MM.1S (cell line): ENCODE measurements at regions not wholly inside any gene's neighbourhood (a gene's known extent, or its start where the extent isn't known, plus 50 kb on each side); places are given as distances from the start of the nearest gene placed in this dataset.

Experiments
- DNase-seq: peaks from one replicate; pipeline ENCODE4 v3.0.0-alpha.2; 2015
- H2AFZ ChIP-seq: fragments of 300-600 bp; sonication (generic); 2 replicates; pipeline ENCODE4 v1.6.0; 2016; ENCODE audit warnings: antibody characterized with exemption, low read length
- H3F3A ChIP-seq: fragments of 300-600 bp; sonication (generic); 2 replicates; pipeline ENCODE4 v1.6.1; 2016; ENCODE audit warnings: mild to moderate bottlenecking, antibody characterized with exemption, low read length, moderate library complexity, mixed read lengths; ENCODE audit not compliant: insufficient read depth
- H3K27ac ChIP-seq: fragments of 300-600 bp; sonication (generic); 2 replicates; pipeline ENCODE4 v1.5.1; 2016; ENCODE audit warnings: mild to moderate bottlenecking, low read length
- H3K27me3 ChIP-seq: fragments of 300-600 bp; sonication (generic); replicated peaks from 2 replicates; pipeline ENCODE4 v1.6.0; 2016; ENCODE audit warnings: low read length; ENCODE audit not compliant: insufficient read depth
- H3K36me3 ChIP-seq: fragments of 300-600 bp; sonication (generic); replicated peaks from 2 replicates; pipeline ENCODE4 v1.6.1; 2016; ENCODE audit warnings: mild to moderate bottlenecking, low read length, mixed read lengths; ENCODE audit not compliant: insufficient read depth
- H3K4me1 ChIP-seq: fragments of 300-600 bp; sonication (generic); 2 replicates; pipeline ENCODE4 v1.6.1; 2016; ENCODE audit warnings: low read length, mixed read lengths
- H3K4me2 ChIP-seq: fragments of 300-600 bp; sonication (generic); 2 replicates; pipeline ENCODE4 v1.6.0; 2016; ENCODE audit warnings: low read depth, low read length
- H3K4me3 ChIP-seq: fragments of 300-600 bp; sonication (generic); 2 replicates; pipeline ENCODE4 v1.5.1; 2016; ENCODE audit warnings: low read length, mixed read lengths
- H3K79me2 ChIP-seq: fragments of 300-600 bp; sonication (generic); 2 replicates; pipeline ENCODE4 v1.6.1; 2016; ENCODE audit warnings: mixed run types, low read length, mixed read lengths
- H3K9ac ChIP-seq: fragments of 300-600 bp; sonication (generic); 2 replicates; pipeline ENCODE4 v1.6.1; 2016; ENCODE audit warnings: low read length, mixed read lengths
- H3K9me2 ChIP-seq: fragments of 300-600 bp; sonication (generic); replicated peaks from 2 replicates; pipeline ENCODE4 v1.6.1; 2016; ENCODE audit warnings: mild to moderate bottlenecking, low read length, mixed read lengths; ENCODE audit not compliant: insufficient read depth
- H3K9me3 ChIP-seq: fragments of 300-600 bp; sonication (generic); replicated peaks from 2 replicates; pipeline ENCODE4 v1.6.1; 2016; ENCODE audit warnings: mild to moderate bottlenecking, low read length, mixed read lengths; ENCODE audit not compliant: insufficient read depth
- H4K20me1 ChIP-seq: fragments of 300-600 bp; sonication (generic); 2 replicates; pipeline ENCODE4 v1.6.1; 2016; ENCODE audit warnings: mild to moderate bottlenecking, low read length, moderate library complexity, mixed read lengths; ENCODE audit not compliant: insufficient read depth
- EZH2 ChIP-seq: fragments of 300-600 bp; sonication (generic); optimal IDR thresholded peaks from 2 replicates; pipeline ENCODE3; 2017; ENCODE audit warnings: low read depth, mild to moderate bottlenecking, antibody characterized with exemption, low read length, mixed read lengths
- EZH2phosphoT487 ChIP-seq: fragments of 300-600 bp; sonication (generic); IDR thresholded peaks from 2 replicates; pipeline ENCODE4 v1.6.1; 2018; ENCODE audit warnings: antibody characterized with exemption, low read length
- TF ChIP-seq, protein P1 (sequence below): fragments of 300-600 bp; sonication (generic); IDR thresholded peaks from 2 replicates; pipeline ENCODE4 v1.5.1; 2016; ENCODE audit warnings: antibody characterized with exemption, low read length, mixed read lengths

DNA sequence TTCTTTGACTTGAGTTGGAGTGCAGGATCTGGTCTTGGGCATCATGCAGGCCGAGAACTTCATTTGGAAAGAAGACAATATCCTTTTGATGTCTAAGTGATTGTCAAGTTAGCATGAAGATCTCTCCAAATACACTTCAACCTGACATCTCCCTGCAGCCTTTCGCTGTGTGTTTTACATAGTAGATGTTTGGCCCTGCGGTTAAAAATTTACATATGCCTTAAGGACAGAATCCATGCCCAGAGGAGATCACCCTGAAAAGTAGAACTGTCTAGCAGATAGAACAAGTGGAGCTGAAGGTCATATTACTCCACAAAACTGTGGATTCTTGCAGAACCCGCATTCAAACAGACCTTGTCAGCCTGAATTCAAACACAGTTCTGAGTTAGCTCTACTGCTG lies 409.9 kb downstream of the LPIN1 start:
- TF ChIP-seq, protein P1, sequence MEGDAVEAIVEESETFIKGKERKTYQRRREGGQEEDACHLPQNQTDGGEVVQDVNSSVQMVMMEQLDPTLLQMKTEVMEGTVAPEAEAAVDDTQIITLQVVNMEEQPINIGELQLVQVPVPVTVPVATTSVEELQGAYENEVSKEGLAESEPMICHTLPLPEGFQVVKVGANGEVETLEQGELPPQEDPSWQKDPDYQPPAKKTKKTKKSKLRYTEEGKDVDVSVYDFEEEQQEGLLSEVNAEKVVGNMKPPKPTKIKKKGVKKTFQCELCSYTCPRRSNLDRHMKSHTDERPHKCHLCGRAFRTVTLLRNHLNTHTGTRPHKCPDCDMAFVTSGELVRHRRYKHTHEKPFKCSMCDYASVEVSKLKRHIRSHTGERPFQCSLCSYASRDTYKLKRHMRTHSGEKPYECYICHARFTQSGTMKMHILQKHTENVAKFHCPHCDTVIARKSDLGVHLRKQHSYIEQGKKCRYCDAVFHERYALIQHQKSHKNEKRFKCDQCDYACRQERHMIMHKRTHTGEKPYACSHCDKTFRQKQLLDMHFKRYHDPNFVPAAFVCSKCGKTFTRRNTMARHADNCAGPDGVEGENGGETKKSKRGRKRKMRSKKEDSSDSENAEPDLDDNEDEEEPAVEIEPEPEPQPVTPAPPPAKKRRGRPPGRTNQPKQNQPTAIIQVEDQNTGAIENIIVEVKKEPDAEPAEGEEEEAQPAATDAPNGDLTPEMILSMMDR = no peak
- no peak for TF ChIP-seq EZH2phosphoT487
- no peak for TF ChIP-seq EZH2
- no peaks in the 10 kb centered on the region for H3K9me3 ChIP-seq
- H3K79me2 ChIP-seq = no peaks in the 10 kb centered on the region
- no peak overlapping the region for H3K27ac ChIP-seq
- no peaks in the 10 kb centered on the region for H3K36me3 ChIP-seq
- no peak overlapping the region for H3K4me2 ChIP-seq
- H3F3A ChIP-seq = no peaks in the 10 kb centered on the region
- no peaks in the 10 kb centered on the region for H4K20me1 ChIP-seq
- no peak for DNase-seq
- H3K9me2 ChIP-seq = no peaks in the 10 kb centered on the region
- H3K4me3 ChIP-seq = no peak overlapping the region
- H2AFZ ChIP-seq = no peak overlapping the region
- no peaks in the 10 kb centered on the region for H3K27me3 ChIP-seq
- peaks cover 4% of the 10 kb centered on the region; the same call in 1 of the 2 replicates for H3K4me1 ChIP-seq
- no peak overlapping the region for H3K9ac ChIP-seq

DNA sequence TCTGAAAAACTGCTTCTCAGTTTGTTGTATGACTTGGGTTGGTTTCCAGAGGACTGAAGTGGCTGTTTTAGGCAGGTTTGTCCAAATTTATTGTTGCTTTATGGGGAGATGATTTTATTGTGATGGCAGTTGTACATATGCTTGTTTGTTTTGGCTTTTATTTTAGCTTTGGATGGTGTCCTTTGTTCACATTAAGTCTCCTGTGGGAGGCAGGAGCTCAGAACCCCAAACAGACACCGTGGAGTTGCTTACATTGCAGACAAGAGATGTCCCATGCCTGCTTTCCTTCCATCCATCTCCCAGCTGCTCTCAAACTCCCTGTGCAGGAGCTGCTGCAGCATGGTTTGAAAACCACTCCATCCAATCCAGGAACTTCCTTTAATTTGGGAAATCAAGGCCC lies 414.7 kb downstream of the LPIN1 start:
- Histone ChIP-seq H4K20me1 (no peaks in the 10 kb centered on the region), H3K36me3 (no peaks in the 10 kb centered on the region), H3K9ac (no peak overlapping the region), H3K27me3 (no peaks in the 10 kb centered on the region), H3F3A (no peaks in the 10 kb centered on the region), H3K9me2 (no peaks in the 10 kb centered on the region), H3K4me2 (no peak overlapping the region), H3K79me2 (no peaks in the 10 kb centered on the region), H3K27ac (no peak overlapping the region), H2AFZ (no peak overlapping the region), H3K4me1 (no peaks in the 10 kb centered on the region), H3K4me3 (no peak overlapping the region), H3K9me3 (no peaks in the 10 kb centered on the region)
- TF ChIP-seq, protein P1 = no peak
- no peak for TF ChIP-seq EZH2phosphoT487
- TF ChIP-seq EZH2 = no peak
- DNase-seq = no peak

DNA sequence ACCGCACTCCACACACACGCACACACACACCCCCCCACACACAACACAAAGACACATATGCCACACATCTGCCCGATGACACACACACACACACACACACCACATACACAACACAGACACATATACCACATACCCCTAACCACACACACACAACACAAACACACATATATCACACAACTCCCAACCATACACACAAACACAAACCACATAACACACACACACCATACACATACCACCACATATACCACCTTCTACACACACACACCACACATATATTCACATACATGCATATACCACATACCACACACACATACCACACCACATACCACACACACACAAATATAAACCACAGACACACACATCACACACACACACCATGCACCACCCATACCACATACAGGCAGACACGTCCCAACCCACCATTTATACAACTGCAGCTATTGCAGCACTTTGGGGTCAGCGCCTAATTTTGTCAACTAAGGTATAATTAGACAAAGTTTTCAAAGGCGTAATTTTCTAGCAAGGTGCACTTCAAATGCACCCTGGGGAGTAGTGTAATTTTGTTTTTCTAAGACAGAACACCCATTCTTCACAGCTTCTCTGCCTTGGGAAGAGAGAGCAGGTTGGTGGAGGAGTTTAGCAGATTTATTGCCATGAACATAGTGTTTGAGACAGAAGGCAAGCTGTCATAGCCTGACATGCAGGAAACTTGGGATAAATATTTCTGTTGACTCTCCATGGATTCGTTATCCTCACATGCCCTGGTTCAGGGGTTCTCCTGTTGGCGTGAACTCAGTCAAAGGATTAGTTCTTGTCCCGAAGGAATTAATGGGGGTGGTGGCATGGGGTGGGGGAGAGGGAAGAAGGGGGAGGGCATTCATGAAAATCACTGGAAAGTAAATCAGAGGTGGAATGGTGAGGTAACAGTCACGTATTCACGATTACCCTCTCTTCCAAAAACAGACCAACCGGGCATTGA lies 416.1 kb downstream of the LPIN1 start:
- no peak overlapping the region for H2AFZ ChIP-seq
- no peaks in the 10 kb centered on the region for H3K36me3 ChIP-seq
- no peak overlapping the region for H3K4me2 ChIP-seq
- no peaks in the 10 kb centered on the region for H3K27me3 ChIP-seq
- H3K27ac ChIP-seq = no peak overlapping the region
- H3K4me1 ChIP-seq = no peaks in the 10 kb centered on the region
- H4K20me1 ChIP-seq = no peaks in the 10 kb centered on the region
- H3K9me2 ChIP-seq = no peaks in the 10 kb centered on the region
- H3K9ac ChIP-seq = no peak overlapping the region
- no peaks in the 10 kb centered on the region for H3F3A ChIP-seq
- H3K9me3 ChIP-seq = no peaks in the 10 kb centered on the region
- no peak overlapping the region for H3K4me3 ChIP-seq
- H3K79me2 ChIP-seq = no peaks in the 10 kb centered on the region
- DNase-seq = no peak
- TF ChIP-seq, protein P1 = no peak
- no peak for TF ChIP-seq EZH2phosphoT487
